ENCODE measurements at regions not wholly inside any gene's neighbourhood (a gene's known extent, or its start where the extent isn't known, plus 50 kb on each side); places are given as distances from the start of the nearest gene placed in this dataset.

DNA sequence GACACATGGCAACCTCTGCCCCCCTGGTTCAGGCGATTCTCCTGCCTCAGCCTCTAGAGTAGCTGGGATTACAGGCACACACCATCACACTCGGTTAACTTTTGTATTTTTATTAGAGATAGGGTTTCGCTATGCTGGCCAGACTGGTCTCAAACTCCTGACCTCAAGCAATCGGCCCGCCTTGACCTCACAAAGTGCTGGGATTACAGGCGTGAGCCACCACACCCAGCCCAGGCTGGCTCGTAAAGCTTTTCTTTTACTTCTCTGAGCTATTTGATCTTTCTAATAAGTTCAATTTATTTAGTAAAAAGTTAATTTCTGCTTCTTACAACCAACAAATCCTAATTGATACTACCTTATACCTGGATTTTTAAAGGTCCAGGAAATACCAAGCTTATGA lies 127.4 kb upstream of the KRR1 start:
- Histone ChIP-seq H3K36me3 (ENCODE audit: control insufficient read depth, insufficient read depth, low read length) (no peaks in the 10 kb centered on the region), H3K27me3 (ENCODE audit: control insufficient read depth, insufficient read depth, low read length) (no peaks in the 10 kb centered on the region), H3K27ac (ENCODE audit: low read depth, low read length) (no peak overlapping the region), H3K9ac (ENCODE audit: low read length) (no peak overlapping the region), H3K4me1 (ENCODE audit: control insufficient read depth, insufficient read depth, low read length) (peaks cover 40% of the 10 kb centered on the region), H3K9me3 (ENCODE audit: control insufficient read depth, insufficient read depth, low read depth, low read length) (no peaks in the 10 kb centered on the region), H3K4me3 (ENCODE audit: low read depth, low read length) (no peak overlapping the region)

- Histone ChIP-seq H3K27me3 (ENCODE audit: control insufficient read depth, insufficient read depth, low read length) (no peaks in the 10 kb centered on the region), H3K9me3 (ENCODE audit: control insufficient read depth, insufficient read depth, low read depth, low read length) (no peaks in the 10 kb centered on the region), H3K4me3 (ENCODE audit: low read depth, low read length) (no peak overlapping the region), H3K4me1 (ENCODE audit: control insufficient read depth, insufficient read depth, low read length) (peaks cover 53% of the 10 kb centered on the region), H3K36me3 (ENCODE audit: control insufficient read depth, insufficient read depth, low read length) (no peaks in the 10 kb centered on the region), H3K27ac (ENCODE audit: low read depth, low read length) (no peak overlapping the region), H3K9ac (ENCODE audit: low read length) (no peak overlapping the region)
Measured at GRCh38 chr12:75636607-75637006, 125.2 kb upstream of the KRR1 start.

DNA sequence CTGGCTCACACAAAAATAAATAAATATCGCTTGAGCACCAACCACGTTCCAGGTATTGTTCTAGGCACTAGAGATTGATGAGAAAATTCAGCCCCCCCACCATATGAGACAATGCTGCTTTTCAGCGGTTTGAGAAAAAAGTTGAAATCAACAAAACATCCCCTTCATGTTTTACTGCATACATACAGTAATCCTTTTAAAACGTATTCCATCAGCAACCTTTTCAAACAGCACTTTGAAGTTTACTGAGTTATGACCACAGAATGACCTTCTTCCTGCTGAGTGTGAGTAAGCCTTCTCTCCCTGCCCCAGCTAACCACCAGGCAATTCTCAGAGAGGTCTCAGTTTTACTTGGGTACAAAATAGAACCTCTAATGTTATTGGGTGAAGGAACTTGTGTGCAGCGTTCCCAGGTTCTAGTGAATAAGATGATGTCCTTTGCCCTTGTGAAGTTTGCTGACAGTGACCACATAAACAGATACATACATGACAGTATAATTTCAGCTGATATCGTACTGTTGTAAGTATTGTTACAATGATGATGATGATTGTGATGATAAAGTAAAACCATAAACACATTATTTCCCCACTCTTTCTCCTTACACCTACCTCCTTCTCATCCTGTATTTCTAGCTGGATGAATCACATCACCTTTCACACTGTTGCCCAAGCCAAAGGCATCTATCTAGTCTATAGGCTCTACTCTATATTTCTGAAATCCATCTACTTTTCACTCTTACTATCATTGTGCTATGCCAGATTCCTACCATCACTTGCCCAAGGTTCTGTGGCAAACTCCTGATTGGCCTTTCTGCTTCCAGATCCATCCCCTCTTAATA lies 124.4 kb upstream of the KRR1 start:
- no peaks in the 10 kb centered on the region for H3K9me3 ChIP-seq (ENCODE audit: control insufficient read depth, insufficient read depth, low read depth, low read length)
- no peaks in the 10 kb centered on the region for H3K27me3 ChIP-seq (ENCODE audit: control insufficient read depth, insufficient read depth, low read length)
- H3K4me3 ChIP-seq (ENCODE audit: low read depth, low read length) = no peak overlapping the region
- H3K36me3 ChIP-seq (ENCODE audit: control insufficient read depth, insufficient read depth, low read length) = no peaks in the 10 kb centered on the region
- H3K27ac ChIP-seq (ENCODE audit: low read depth, low read length) = 0 out of 2 replicates have a peak overlapping the region, but pooled peaks have one; percentile 68
- H3K9ac ChIP-seq (ENCODE audit: low read length) = no peak overlapping the region
- peaks cover 46% of the 10 kb centered on the region for H3K4me1 ChIP-seq (ENCODE audit: control insufficient read depth, insufficient read depth, low read length)

DNA sequence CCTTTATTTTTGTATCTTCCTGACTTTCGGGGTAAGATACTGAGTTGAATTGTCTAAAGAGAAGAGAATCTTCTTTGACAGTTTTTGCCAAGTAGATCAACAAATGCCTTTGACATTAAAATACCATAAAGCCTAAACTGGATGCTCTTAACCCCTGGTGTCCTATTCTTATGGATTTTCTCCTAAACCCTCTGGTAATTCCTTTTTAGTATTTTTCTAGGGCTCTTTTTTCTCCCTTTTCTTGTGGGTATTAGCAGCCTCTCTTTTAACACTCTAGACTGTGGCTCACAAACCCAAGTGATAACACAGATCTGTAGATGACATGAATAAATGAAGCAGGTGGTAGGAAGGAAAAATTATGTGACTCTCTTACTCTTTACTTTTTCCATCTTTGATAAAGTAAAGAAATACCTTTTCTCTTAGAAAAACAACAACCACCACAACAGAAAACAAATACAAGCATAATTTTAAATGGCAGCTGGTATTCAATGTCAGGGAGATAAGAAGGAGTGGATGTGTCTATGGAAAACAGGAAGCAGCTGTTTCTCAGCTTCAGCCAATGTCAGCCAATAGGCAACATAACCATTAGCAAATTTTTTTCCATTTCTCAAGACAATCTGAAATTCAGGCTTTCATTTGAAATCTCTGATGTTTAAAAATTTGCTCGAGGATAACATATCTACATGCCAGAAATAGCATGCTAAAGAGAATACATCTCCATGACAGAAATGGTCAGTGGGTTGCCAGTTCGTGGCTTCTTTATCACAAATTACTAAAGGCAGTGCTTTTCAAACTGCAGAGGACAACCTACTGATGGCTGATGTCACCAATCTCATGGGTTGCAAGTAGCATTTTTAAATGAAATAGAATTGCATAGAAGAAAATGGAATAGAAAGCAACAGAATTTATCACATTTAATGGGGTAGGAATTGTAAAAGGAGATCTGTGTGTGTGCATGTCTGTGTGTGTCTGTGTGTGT lies 123.1 kb upstream of the KRR1 start:
- H3K4me1 ChIP-seq (ENCODE audit: control insufficient read depth, insufficient read depth, low read length) = peaks cover 41% of the 10 kb centered on the region
- H3K4me3 ChIP-seq (ENCODE audit: low read depth, low read length) = no peak overlapping the region
- no peaks in the 10 kb centered on the region for H3K27me3 ChIP-seq (ENCODE audit: control insufficient read depth, insufficient read depth, low read length)
- H3K9me3 ChIP-seq (ENCODE audit: control insufficient read depth, insufficient read depth, low read depth, low read length) = peaks cover 3% of the 10 kb centered on the region; the same call in 1 of the 2 replicates
- no peak overlapping the region for H3K9ac ChIP-seq (ENCODE audit: low read length)
- H3K27ac ChIP-seq (ENCODE audit: low read depth, low read length) = peak overlapping the region; percentile 68
- no peaks in the 10 kb centered on the region for H3K36me3 ChIP-seq (ENCODE audit: control insufficient read depth, insufficient read depth, low read length)

- H3K4me1 ChIP-seq (ENCODE audit: control insufficient read depth, insufficient read depth, low read length) = peaks cover 41% of the 10 kb centered on the region
- no peak overlapping the region for H3K4me3 ChIP-seq (ENCODE audit: low read depth, low read length)
- no peaks in the 10 kb centered on the region for H3K27me3 ChIP-seq (ENCODE audit: control insufficient read depth, insufficient read depth, low read length)
- peak overlapping the region; percentile 68 for H3K27ac ChIP-seq (ENCODE audit: low read depth, low read length)
- H3K9me3 ChIP-seq (ENCODE audit: control insufficient read depth, insufficient read depth, low read depth, low read length) = peaks cover 3% of the 10 kb centered on the region; the same call in 1 of the 2 replicates
- H3K9ac ChIP-seq (ENCODE audit: low read length) = no peak overlapping the region
- H3K36me3 ChIP-seq (ENCODE audit: control insufficient read depth, insufficient read depth, low read length) = no peaks in the 10 kb centered on the region
Measured at GRCh38 chr12:75633789-75634188, 122.4 kb upstream of the KRR1 start.

DNA sequence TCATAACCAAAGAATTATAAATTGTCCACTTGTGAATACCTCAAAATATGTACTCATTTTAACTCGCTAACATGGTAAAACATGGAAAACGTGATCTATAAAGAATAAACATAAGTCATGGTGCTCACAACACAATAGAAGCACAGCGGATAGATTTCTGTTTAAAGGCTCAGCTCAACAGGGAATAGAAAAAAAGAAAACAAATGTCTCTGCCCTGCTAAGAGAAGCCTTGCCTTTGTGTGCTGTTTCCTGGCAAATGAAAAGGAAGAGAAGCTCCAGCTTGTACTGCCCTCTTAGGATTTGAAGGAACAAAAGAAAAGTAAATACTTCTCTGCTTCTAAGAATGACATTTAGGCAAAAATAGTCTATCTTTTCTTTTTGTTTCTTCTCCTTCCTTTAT lies 121.0 kb upstream of the KRR1 start:
- Histone ChIP-seq H3K9ac (ENCODE audit: low read length) (no peak overlapping the region), H3K4me3 (ENCODE audit: low read depth, low read length) (no peak overlapping the region), H3K4me1 (ENCODE audit: control insufficient read depth, insufficient read depth, low read length) (peaks cover 41% of the 10 kb centered on the region), H3K9me3 (ENCODE audit: control insufficient read depth, insufficient read depth, low read depth, low read length) (peaks cover 3% of the 10 kb centered on the region; the same call in 1 of the 2 replicates), H3K27ac (ENCODE audit: low read depth, low read length) (peak overlapping the region; percentile 10; the same call in 1 of the 2 replicates), H3K36me3 (ENCODE audit: control insufficient read depth, insufficient read depth, low read length) (no peaks in the 10 kb centered on the region), H3K27me3 (ENCODE audit: control insufficient read depth, insufficient read depth, low read length) (no peaks in the 10 kb centered on the region)

- no peak overlapping the region for H3K9ac ChIP-seq (ENCODE audit: low read length)
- H3K4me1 ChIP-seq (ENCODE audit: control insufficient read depth, insufficient read depth, low read length) = peaks cover 40% of the 10 kb centered on the region
- no peak overlapping the region for H3K27ac ChIP-seq (ENCODE audit: low read depth, low read length)
- H3K36me3 ChIP-seq (ENCODE audit: control insufficient read depth, insufficient read depth, low read length) = no peaks in the 10 kb centered on the region
- peaks cover 3% of the 10 kb centered on the region; the same call in 1 of the 2 replicates for H3K9me3 ChIP-seq (ENCODE audit: control insufficient read depth, insufficient read depth, low read depth, low read length)
- H3K27me3 ChIP-seq (ENCODE audit: control insufficient read depth, insufficient read depth, low read length) = no peaks in the 10 kb centered on the region
- no peak overlapping the region for H3K4me3 ChIP-seq (ENCODE audit: low read depth, low read length)
Measured at GRCh38 chr12:75631831-75632230, 120.4 kb upstream of the KRR1 start.

DNA sequence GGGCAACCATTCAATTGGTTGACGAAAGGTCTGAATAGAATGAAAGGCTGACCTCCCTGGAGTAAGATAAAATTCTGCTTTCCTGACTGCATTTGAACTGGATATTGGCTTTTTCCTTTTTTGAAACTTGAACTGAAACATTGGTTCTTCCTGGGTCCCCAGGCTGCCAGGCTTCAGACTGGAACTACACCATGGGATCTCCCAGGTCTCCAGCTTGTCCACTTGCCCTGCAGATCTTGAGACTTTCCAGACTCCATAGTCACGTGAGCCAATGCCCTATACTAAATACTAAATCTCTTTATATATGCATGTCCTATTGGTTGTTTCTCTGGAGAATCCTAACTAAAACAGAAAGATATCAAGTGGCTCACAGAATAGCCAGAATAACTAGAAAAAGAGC lies 118.7 kb upstream of the KRR1 start:
- no peaks in the 10 kb centered on the region for H3K27me3 ChIP-seq (ENCODE audit: control insufficient read depth, insufficient read depth, low read length)
- no peak overlapping the region for H3K27ac ChIP-seq (ENCODE audit: low read depth, low read length)
- no peak overlapping the region for H3K4me3 ChIP-seq (ENCODE audit: low read depth, low read length)
- H3K36me3 ChIP-seq (ENCODE audit: control insufficient read depth, insufficient read depth, low read length) = no peaks in the 10 kb centered on the region
- H3K9ac ChIP-seq (ENCODE audit: low read length) = no peak overlapping the region
- peaks cover 25% of the 10 kb centered on the region for H3K4me1 ChIP-seq (ENCODE audit: control insufficient read depth, insufficient read depth, low read length)
- H3K9me3 ChIP-seq (ENCODE audit: control insufficient read depth, insufficient read depth, low read depth, low read length) = peaks cover 3% of the 10 kb centered on the region; the same call in 1 of the 2 replicates

GRCh38 chr12:75628916-75629315 lies 117.5 kb upstream of the KRR1 start:
- Histone ChIP-seq H3K36me3 (ENCODE audit: control insufficient read depth, insufficient read depth, low read length) (no peaks in the 10 kb centered on the region), H3K27me3 (ENCODE audit: control insufficient read depth, insufficient read depth, low read length) (no peaks in the 10 kb centered on the region), H3K9me3 (ENCODE audit: control insufficient read depth, insufficient read depth, low read depth, low read length) (peaks cover 3% of the 10 kb centered on the region; the same call in 1 of the 2 replicates), H3K4me1 (ENCODE audit: control insufficient read depth, insufficient read depth, low read length) (peaks cover 19% of the 10 kb centered on the region), H3K9ac (ENCODE audit: low read length) (no peak overlapping the region), H3K4me3 (ENCODE audit: low read depth, low read length) (no peak overlapping the region), H3K27ac (ENCODE audit: low read depth, low read length) (no peak overlapping the region)

DNA sequence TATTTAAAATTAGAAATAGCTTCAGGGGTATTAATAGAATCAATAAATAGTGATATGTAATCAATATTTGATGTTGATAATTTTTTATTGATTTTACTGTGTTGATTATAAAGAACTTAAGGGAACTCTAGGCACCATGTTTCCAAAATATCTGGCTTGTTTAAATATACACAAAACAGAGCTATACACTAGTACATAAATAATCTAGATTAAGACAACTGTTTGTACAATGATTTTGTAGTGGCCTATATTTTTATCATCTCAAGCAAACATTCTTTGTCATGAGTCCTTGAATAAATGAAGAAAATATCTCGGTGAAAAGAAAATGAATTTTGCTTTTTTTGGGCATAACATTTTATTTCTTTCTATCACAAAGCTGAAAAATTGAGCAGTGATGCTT lies 117.1 kb upstream of the KRR1 start:
- peaks cover 16% of the 10 kb centered on the region for H3K4me1 ChIP-seq (ENCODE audit: control insufficient read depth, insufficient read depth, low read length)
- no peaks in the 10 kb centered on the region for H3K27me3 ChIP-seq (ENCODE audit: control insufficient read depth, insufficient read depth, low read length)
- no peak overlapping the region for H3K9ac ChIP-seq (ENCODE audit: low read length)
- no peak overlapping the region for H3K27ac ChIP-seq (ENCODE audit: low read depth, low read length)
- H3K36me3 ChIP-seq (ENCODE audit: control insufficient read depth, insufficient read depth, low read length) = no peaks in the 10 kb centered on the region
- peaks cover 3% of the 10 kb centered on the region; the same call in 1 of the 2 replicates for H3K9me3 ChIP-seq (ENCODE audit: control insufficient read depth, insufficient read depth, low read depth, low read length)
- no peak overlapping the region for H3K4me3 ChIP-seq (ENCODE audit: low read depth, low read length)
